ENCODE measurements at regions not wholly inside any gene's neighbourhood (a gene's known extent, or its start where the extent isn't known, plus 50 kb on each side); places are given as distances from the start of the nearest gene placed in this dataset.

DNA sequence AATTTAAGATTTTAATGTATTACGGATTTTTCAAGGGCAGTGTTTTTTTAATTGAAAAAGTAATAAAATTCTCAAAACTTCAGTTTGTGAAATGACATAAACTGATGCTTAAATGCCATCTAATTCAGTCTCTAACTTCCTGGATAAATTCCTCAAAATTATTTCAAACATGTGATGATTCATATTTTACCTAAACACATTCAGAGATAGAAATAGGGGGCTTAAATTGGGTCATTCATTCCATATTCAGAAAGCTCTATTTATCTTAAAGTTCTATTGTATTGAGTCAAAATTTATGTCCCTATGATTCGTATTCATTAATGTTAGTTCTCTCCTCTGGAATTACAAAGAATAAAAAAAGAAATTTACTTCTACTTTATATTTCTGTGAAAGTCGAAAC, 713.6 kb upstream of the CHRM3 start:
- TF ChIP-seq, protein P1, sequence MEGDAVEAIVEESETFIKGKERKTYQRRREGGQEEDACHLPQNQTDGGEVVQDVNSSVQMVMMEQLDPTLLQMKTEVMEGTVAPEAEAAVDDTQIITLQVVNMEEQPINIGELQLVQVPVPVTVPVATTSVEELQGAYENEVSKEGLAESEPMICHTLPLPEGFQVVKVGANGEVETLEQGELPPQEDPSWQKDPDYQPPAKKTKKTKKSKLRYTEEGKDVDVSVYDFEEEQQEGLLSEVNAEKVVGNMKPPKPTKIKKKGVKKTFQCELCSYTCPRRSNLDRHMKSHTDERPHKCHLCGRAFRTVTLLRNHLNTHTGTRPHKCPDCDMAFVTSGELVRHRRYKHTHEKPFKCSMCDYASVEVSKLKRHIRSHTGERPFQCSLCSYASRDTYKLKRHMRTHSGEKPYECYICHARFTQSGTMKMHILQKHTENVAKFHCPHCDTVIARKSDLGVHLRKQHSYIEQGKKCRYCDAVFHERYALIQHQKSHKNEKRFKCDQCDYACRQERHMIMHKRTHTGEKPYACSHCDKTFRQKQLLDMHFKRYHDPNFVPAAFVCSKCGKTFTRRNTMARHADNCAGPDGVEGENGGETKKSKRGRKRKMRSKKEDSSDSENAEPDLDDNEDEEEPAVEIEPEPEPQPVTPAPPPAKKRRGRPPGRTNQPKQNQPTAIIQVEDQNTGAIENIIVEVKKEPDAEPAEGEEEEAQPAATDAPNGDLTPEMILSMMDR (IDR thresholded peaks at IDR 0.05): no peak
- no peak for TF ChIP-seq POLR2A (IDR thresholded peaks at IDR 0.05)

Measured in adrenal gland (tissue), 5 donors.